Inflammatory macrophage treated with lipopolysaccharide for 4 hours (primary cell): ENCODE measurements at regions not wholly inside any gene's neighbourhood (a gene's known extent, or its start where the extent isn't known, plus 50 kb on each side); places are given as distances from the start of the nearest gene placed in this dataset.

ENCODE experiments used
- DNase-seq: peaks from one replicate; pipeline ENCODE4 v3.0.0-alpha.2; 2020

- no peak for DNase-seq
These were observed 409.3 kb upstream of the SULF2 start for GRCh38 chr20:48194583-48194982.

GRCh38 chr20:48193627-48194425 lies 408.5 kb upstream of the SULF2 start:
- no peak for DNase-seq

- DNase-seq = no peak
These were observed 406.8 kb upstream of the SULF2 start for GRCh38 chr20:48192109-48192508.

GRCh38 chr20:48191200-48191599 lies 405.9 kb upstream of the SULF2 start:
- DNase-seq = no peak

GRCh38 chr20:48190757-48191156 lies 405.5 kb upstream of the SULF2 start:
- no peak for DNase-seq

- DNase-seq = peak; percentile 8
These were observed 403.9 kb upstream of the SULF2 start for GRCh38 chr20:48189181-48189580.

GRCh38 chr20:48187851-48188250 lies 402.6 kb upstream of the SULF2 start:
- no peak for DNase-seq

GRCh38 chr20:48186915-48187314 lies 401.6 kb upstream of the SULF2 start:
- DNase-seq = no peak

- no peak for DNase-seq
These were observed 401.2 kb upstream of the SULF2 start for GRCh38 chr20:48186447-48186846.

- DNase-seq = no peak
These were observed 398.9 kb upstream of the SULF2 start for GRCh38 chr20:48184229-48184628.

GRCh38 chr20:48181261-48181935 lies 396.1 kb upstream of the SULF2 start:
- no peak for DNase-seq

GRCh38 chr20:48180618-48181017 lies 395.3 kb upstream of the SULF2 start:
- no peak for DNase-seq

- no peak for DNase-seq
These were observed 394.7 kb upstream of the SULF2 start for GRCh38 chr20:48180024-48180423.

GRCh38 chr20:48178633-48179032 lies 393.4 kb upstream of the SULF2 start:
- no peak for DNase-seq

GRCh38 chr20:48177058-48177457 lies 391.8 kb upstream of the SULF2 start:
- DNase-seq = no peak

GRCh38 chr20:48176139-48176538 lies 390.9 kb upstream of the SULF2 start:
- no peak for DNase-seq

- no peak for DNase-seq
These were observed 390.0 kb upstream of the SULF2 start for GRCh38 chr20:48175261-48175660.

- no peak for DNase-seq
These were observed 387.0 kb upstream of the SULF2 start for GRCh38 chr20:48172357-48172702.

- no peak for DNase-seq
These were observed 386.5 kb upstream of the SULF2 start for GRCh38 chr20:48171626-48172356.

GRCh38 chr20:48171071-48171470 lies 385.8 kb upstream of the SULF2 start:
- no peak for DNase-seq

GRCh38 chr20:48170625-48171024 lies 385.3 kb upstream of the SULF2 start:
- no peak for DNase-seq

- DNase-seq = no peak
These were observed 384.5 kb upstream of the SULF2 start for GRCh38 chr20:48169650-48170225.

GRCh38 chr20:48166082-48166835 lies 381.0 kb upstream of the SULF2 start:
- DNase-seq = no peak
